Stimulated activated CD4-positive, alpha-beta T cell treated with anti-CD3 and anti-CD28 coated beads, Interleukin-2, amount 100 ng/mL, for 4 hours (primary cell): ENCODE measurements at regions not wholly inside any gene's neighbourhood (a gene's known extent, or its start where the extent isn't known, plus 50 kb on each side); places are given as distances from the start of the nearest gene placed in this dataset.
"Not testable (repeated sequence)": the region's sequence is repeated elsewhere in the genome, so short reads cannot be mapped to it uniquely, and the experiment has no call there.

Source experiments
- DNase-seq: peaks from one replicate; pipeline ENCODE4 v3.0.0-alpha.2; 2020; ENCODE audit warnings: low read depth

- DNase-seq, result no peak
These were observed 402.4 kb upstream of the PROX1 start for GRCh38 chr1:213585402-213585801.

GRCh38 chr1:213585959-213586586 lies 401.7 kb upstream of the PROX1 start:
- DNase-seq, result no peak

- DNase-seq, result no peak
These were observed 401.2 kb upstream of the PROX1 start for GRCh38 chr1:213586587-213586972.

GRCh38 chr1:213596729-213597128 lies 391.0 kb upstream of the PROX1 start:
- DNase-seq, result no peak

DNA sequence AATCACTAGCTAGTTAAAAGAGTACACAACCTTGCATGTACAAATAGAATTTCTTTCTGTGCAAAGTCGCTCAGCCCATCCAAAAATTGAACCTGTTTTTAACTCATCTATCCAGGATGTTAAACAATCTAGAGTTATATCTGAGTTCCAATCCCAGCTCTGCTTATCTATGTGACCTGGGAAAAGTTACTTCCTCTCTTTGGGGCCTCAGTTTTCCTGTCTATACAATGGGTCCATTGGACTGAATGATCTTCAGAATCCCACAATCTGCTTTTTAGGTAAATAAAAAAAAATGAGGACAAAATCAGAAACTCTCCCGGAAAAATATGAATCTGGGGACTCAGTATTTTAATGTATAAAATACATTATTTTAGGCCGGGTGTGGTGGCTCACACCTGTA lies 389.5 kb upstream of the PROX1 start:
- no peak for DNase-seq

DNA sequence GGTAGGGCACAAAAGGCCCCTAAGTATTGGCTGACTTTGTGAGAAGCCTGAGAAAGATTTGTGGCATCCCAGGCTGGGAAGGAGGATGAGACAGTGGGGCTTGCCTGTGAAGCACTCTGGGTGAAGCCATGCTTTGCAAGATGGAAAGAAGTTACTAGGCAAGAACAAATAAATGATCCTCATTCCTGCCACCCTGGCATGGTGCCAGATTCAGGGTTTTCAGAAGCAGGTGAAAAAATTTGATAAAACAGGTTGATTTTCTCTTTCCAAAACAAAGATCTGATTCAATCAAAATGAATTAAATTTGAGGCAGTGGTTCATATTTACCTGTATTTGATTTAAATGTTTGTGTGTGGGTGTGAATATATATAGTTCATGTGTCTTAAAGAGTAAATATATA lies 386.9 kb upstream of the PROX1 start:
- DNase-seq, result no peak

- DNase-seq, result not testable (repeated sequence)
These were observed 386.1 kb upstream of the PROX1 start for GRCh38 chr1:213601705-213602104.

- DNase-seq, result no peak
These were observed 384.8 kb upstream of the PROX1 start for GRCh38 chr1:213602796-213603486.

DNA sequence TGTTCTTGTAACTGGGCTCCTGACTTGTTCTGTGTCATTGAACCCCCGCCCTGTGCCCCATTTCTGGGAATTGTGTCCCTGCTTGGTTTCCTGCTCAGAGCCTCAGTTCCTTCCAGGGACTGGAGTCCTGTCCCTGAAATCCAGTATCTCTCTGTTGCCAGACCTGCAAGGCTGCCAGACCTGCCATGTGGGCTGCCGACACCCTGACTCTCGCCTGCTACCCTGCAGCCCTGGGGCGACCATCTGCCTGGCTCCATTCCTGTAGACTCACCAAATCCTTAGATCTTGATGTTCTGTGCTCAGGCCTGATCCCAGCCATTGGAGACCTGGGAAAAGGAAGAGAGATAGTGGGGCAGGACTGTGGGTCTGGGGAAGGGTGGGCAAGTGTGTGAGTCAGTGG lies 383.3 kb upstream of the PROX1 start:
- no peak for DNase-seq

DNA sequence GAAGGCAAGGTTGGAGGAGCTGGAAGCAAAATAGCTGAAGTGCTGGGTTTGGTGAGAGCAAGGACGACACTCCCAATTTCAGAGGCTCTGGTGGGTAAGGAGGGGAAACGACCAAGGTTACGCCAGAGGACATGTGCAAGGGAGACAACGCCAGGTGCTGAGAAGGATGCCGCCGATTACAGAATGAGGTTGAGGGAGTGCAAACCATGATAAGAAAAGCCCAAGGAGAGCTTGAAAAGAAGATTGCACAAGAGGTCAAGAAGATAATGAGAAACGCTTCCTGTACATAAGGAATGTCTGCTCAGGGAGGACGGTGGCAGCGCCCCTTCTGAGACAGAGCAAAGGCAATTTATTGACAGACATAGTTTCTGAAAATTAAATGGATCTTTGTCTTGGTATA lies 382.0 kb upstream of the PROX1 start:
- no peak for DNase-seq

DNA sequence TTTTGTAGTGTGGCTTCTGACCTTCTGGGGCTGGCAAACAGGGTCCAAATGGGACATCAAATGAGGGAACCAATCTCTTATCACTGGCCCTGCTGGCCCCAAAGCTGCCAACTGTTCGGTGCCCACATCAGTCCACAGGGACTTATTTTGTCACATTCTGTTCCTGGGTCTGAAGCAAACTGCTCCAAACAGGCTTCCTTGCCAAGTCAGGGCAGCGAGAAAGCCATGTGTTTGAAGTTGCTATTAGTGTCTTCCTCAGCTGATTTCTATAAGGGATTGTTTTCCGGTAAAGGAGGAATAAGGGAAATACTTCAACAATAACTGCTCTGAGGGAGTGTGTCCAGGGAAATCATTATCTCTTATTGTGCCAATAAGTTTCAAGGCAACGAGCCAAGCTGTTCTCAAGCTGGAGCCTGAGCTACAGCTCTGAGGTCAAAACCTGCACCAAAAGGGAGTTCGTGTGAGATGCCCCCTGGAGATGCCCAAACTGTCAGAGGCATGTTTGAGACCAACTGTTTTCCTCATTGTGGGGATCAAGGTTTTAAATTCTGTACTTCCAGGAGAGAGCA lies 381.4 kb upstream of the PROX1 start:
- no peak for DNase-seq

- no peak for DNase-seq
These were observed 374.2 kb upstream of the PROX1 start for GRCh38 chr1:213613549-213613948.

GRCh38 chr1:213615226-213615916 lies 372.4 kb upstream of the PROX1 start:
- no peak for DNase-seq

- DNase-seq, result no peak
These were observed 370.6 kb upstream of the PROX1 start for GRCh38 chr1:213617133-213617532.

DNA sequence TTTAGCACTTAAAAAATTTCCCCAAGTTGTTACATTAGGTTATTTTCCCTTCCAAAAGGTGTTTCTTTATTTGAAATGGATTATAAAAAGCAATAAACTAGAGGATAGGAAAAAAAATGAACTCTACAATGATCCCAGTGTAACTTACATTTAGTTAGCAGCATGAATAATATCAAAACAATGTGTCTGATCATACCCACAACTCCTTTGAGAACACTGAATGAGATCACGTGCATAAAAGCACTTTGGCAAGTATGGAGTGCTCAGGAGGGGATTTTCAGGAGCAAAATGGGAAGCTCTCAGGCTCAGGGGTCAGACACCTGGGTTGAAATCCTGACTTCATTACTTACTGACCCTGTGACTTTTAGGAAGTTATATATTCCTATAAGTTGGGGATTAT lies 369.7 kb upstream of the PROX1 start:
- no peak for DNase-seq

DNA sequence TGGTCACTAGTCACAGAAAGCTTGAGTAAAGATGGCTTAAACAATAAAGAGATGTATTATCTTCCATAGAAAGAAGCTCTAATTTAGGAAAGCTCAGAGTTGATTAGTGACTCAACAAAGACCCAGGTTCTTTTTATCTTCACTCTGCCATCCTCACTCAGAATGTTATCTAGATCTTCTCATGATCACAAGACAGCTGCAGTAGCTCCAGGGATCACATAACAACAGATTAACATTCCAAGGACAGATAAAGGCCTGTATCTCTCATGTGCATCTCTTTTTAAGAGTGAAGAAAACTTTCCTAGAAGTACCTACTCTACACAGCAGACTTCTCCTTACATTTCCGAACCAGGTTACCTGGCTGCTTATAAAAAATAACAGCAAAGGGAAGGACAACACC lies 368.7 kb upstream of the PROX1 start:
- no peak for DNase-seq

GRCh38 chr1:213621077-213621476 lies 366.7 kb upstream of the PROX1 start:
- DNase-seq, result no peak

DNA sequence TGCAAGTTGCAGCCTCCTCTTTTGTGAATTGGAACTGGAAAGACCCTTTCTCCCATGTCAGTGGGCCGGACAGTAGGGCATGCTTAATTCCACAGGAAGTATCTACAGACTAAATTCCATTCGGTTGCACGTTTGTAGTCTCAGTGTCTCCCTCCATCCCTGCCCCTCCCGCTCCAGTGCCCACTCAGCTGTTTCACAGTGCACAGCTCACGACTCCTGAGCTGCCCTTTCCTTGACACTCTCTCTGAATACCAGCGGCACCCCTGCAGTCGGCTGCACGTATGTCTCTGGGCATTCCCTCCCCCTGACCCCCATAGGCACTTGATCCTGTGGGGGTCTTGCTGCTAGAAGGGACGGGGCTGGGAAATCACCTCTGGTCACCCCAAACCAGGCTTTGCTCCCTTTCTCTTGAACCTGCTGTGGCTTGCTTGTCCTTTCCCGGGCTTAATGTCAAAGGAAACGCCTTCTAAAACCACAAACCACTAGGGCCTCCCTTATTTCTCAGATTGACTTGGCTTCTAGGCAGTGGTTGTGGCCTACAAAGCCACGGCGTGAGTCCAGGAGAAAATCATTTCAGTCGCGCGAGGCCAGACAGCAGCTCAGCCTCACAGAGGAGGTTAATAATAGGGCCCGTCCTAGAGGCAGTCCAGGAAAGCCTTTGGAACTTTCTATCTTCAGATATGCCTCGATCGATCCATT lies 365.3 kb upstream of the PROX1 start:
- DNase-seq, result no peak

GRCh38 chr1:213623064-213623581 lies 364.6 kb upstream of the PROX1 start:
- DNase-seq, result no peak

GRCh38 chr1:213623862-213624261 lies 363.9 kb upstream of the PROX1 start:
- no peak for DNase-seq

GRCh38 chr1:213636778-213637177 lies 351.0 kb upstream of the PROX1 start:
- not testable (repeated sequence) for DNase-seq

GRCh38 chr1:213641312-213641711 lies 346.5 kb upstream of the PROX1 start:
- no peak for DNase-seq
